ENCODE measurements at regions not wholly inside any gene's neighbourhood (a gene's known extent, or its start where the extent isn't known, plus 50 kb on each side); places are given as distances from the start of the nearest gene placed in this dataset.

DNA sequence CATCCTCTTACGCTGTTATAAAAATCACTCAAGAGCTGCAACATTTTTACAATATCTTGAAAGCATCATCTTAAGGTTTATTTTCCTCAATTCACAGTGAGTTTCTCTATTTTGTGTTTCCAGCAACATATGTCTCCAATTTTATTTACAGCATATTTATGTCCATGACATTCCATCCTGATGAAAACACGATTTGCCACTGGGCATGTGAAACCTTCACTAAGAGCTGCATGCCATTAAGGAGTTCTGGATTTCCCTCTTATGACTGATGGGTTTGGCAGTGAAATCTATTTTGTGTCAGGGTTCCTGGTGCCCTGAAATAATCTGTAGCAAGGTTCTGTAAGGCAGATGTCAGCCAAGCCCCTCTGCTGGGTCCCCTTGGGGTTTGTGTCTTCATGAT, 527.6 kb upstream of the KLF12 start:
- Histone ChIP-seq H3K27me3 (replicated peaks; ENCODE audit: insufficient read depth, low read length) (no peaks in the 10 kb centered on the region), H2AFZ (ENCODE audit: low read length) (no peak overlapping the region), H3K4me3 (ENCODE audit: low read length) (no peak overlapping the region)

DNA sequence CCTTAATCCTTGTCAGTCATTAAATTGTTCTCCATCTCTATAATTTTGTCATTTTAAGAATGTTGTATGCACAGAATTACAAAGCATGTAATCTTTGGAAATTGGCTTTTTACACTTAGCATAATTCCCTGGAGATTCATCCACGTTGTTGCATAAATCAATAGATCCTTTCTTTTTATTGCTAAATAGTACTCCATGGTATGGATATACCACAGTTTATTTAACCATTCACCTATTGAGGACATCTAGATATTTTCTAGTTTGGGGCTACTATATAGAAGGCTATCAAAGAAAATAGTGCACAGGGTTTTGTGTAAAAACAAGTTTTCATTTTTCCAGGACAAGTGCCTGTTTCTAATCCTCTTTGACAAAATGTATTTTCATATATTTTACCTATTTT, 523.6 kb upstream of the KLF12 start:
- Histone ChIP-seq H3K4me2 (ENCODE audit: low read depth, low read length) (no peak overlapping the region), H3K27me3 (replicated peaks; ENCODE audit: insufficient read depth, low read length) (no peaks in the 10 kb centered on the region), H3K9me2 (replicated peaks; ENCODE audit: insufficient read depth, low read length) (no peaks in the 10 kb centered on the region), H3F3A (ENCODE audit: insufficient read depth, low read length) (no peaks in the 10 kb centered on the region), H3K4me1 (ENCODE audit: low read length) (no peaks in the 10 kb centered on the region), H2AFZ (ENCODE audit: low read length) (no peak overlapping the region), H3K9me3 (replicated peaks; ENCODE audit: insufficient read depth, low read length) (no peaks in the 10 kb centered on the region), H4K20me1 (ENCODE audit: insufficient read depth, low read length) (no peaks in the 10 kb centered on the region), H3K27ac (ENCODE audit: low read length) (no peak overlapping the region), H3K4me3 (ENCODE audit: low read length) (no peak overlapping the region), H3K36me3 (replicated peaks; ENCODE audit: insufficient read depth, low read length) (no peaks in the 10 kb centered on the region), H3K79me2 (ENCODE audit: low read length) (no peaks in the 10 kb centered on the region), H3K9ac (ENCODE audit: low read length) (no peak overlapping the region)
- no peak for TF ChIP-seq EZH2phosphoT487 (IDR thresholded peaks at IDR 0.05; ENCODE audit: low read length)
- TF ChIP-seq EZH2 (optimal IDR thresholded peaks at IDR 0.05; ENCODE audit: low read depth, low read length): no peak
- TF ChIP-seq, protein P1, sequence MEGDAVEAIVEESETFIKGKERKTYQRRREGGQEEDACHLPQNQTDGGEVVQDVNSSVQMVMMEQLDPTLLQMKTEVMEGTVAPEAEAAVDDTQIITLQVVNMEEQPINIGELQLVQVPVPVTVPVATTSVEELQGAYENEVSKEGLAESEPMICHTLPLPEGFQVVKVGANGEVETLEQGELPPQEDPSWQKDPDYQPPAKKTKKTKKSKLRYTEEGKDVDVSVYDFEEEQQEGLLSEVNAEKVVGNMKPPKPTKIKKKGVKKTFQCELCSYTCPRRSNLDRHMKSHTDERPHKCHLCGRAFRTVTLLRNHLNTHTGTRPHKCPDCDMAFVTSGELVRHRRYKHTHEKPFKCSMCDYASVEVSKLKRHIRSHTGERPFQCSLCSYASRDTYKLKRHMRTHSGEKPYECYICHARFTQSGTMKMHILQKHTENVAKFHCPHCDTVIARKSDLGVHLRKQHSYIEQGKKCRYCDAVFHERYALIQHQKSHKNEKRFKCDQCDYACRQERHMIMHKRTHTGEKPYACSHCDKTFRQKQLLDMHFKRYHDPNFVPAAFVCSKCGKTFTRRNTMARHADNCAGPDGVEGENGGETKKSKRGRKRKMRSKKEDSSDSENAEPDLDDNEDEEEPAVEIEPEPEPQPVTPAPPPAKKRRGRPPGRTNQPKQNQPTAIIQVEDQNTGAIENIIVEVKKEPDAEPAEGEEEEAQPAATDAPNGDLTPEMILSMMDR (IDR thresholded peaks at IDR 0.05; ENCODE audit: low read length): no peak
- no peak for DNase-seq

More for the DNA sequence above, 527.6 kb upstream of the KLF12 start:
- TF ChIP-seq, protein P1 (IDR thresholded peaks at IDR 0.05; ENCODE audit: low read length): no peak
- TF ChIP-seq EZH2 (optimal IDR thresholded peaks at IDR 0.05; ENCODE audit: low read depth, low read length) (no peak), EZH2phosphoT487 (IDR thresholded peaks at IDR 0.05; ENCODE audit: low read length) (no peak)
- no peak overlapping the region for H3K9ac ChIP-seq (ENCODE audit: low read length)
- H3K4me2 ChIP-seq (ENCODE audit: low read depth, low read length): no peak overlapping the region
- no peaks in the 10 kb centered on the region for H4K20me1 ChIP-seq (ENCODE audit: insufficient read depth, low read length)
- H3K4me1 ChIP-seq (ENCODE audit: low read length): no peaks in the 10 kb centered on the region
- no peaks in the 10 kb centered on the region for H3F3A ChIP-seq (ENCODE audit: insufficient read depth, low read length)
- H3K36me3 ChIP-seq (replicated peaks; ENCODE audit: insufficient read depth, low read length): no peaks in the 10 kb centered on the region
- no peak for DNase-seq
- H3K9me3 ChIP-seq (replicated peaks; ENCODE audit: insufficient read depth, low read length): no peaks in the 10 kb centered on the region
- H3K27ac ChIP-seq (ENCODE audit: low read length): no peak overlapping the region
- H3K9me2 ChIP-seq (replicated peaks; ENCODE audit: insufficient read depth, low read length): no peaks in the 10 kb centered on the region
- H3K79me2 ChIP-seq (ENCODE audit: low read length): no peaks in the 10 kb centered on the region

DNA sequence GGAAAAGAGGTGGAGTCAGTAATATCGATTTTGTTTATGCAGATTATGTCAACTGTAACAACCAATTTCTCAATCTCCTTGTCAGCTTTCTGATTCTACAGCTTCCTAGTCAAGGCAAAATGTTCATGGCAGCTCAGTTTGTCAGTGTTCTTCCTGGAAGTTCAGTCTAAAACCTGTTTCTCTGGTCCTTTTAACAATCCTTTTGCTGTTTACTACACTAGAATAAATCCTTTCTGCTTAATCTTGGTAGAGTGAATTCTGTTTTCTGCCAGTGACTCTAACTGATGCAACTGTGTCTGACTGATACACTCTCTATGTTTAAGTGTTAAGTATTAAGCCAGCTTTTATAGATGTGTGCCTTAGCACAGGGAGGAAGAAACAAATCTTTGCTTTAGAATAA, 516.9 kb upstream of the KLF12 start:
- no peak overlapping the region for H3K27ac ChIP-seq (ENCODE audit: low read length)
- DNase-seq: no peak
- no peak overlapping the region for H3K9ac ChIP-seq (ENCODE audit: low read length)
- no peak for TF ChIP-seq EZH2 (optimal IDR thresholded peaks at IDR 0.05; ENCODE audit: low read depth, low read length)
- no peak for TF ChIP-seq EZH2phosphoT487 (IDR thresholded peaks at IDR 0.05; ENCODE audit: low read length)
- TF ChIP-seq, protein P1 (IDR thresholded peaks at IDR 0.05; ENCODE audit: low read length): no peak
- H3F3A ChIP-seq (ENCODE audit: insufficient read depth, low read length): no peaks in the 10 kb centered on the region
- H2AFZ ChIP-seq (ENCODE audit: low read length): no peak overlapping the region
- no peaks in the 10 kb centered on the region for H3K27me3 ChIP-seq (replicated peaks; ENCODE audit: insufficient read depth, low read length)
- H3K9me2 ChIP-seq (replicated peaks; ENCODE audit: insufficient read depth, low read length): no peaks in the 10 kb centered on the region
- no peaks in the 10 kb centered on the region for H3K4me1 ChIP-seq (ENCODE audit: low read length)
- no peaks in the 10 kb centered on the region for H3K79me2 ChIP-seq (ENCODE audit: low read length)
- no peaks in the 10 kb centered on the region for H4K20me1 ChIP-seq (ENCODE audit: insufficient read depth, low read length)
- H3K4me2 ChIP-seq (ENCODE audit: low read depth, low read length): no peak overlapping the region
- no peak overlapping the region for H3K4me3 ChIP-seq (ENCODE audit: low read length)
- H3K9me3 ChIP-seq (replicated peaks; ENCODE audit: insufficient read depth, low read length): no peaks in the 10 kb centered on the region
- H3K36me3 ChIP-seq (replicated peaks; ENCODE audit: insufficient read depth, low read length): no peaks in the 10 kb centered on the region
